ENCODE measurements at regions not wholly inside any gene's neighbourhood (a gene's known extent, or its start where the extent isn't known, plus 50 kb on each side); places are given as distances from the start of the nearest gene placed in this dataset.

DNA sequence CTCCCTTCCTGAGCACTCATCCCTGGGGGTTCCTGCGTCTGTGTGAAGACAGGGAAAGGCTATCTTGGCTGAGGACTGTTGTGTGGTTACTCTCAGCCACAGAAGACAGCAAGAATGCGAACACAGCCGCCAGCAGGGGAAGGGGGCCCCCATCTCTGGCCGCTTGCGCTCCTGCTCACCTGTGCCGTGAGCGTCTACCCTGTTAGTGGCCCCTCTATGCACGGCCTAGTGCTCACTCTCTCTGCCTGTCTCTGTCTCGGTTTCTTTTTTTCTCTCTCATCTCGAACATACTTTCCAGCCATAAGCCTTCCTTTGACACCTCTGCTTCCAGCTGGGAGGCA lies 206.7 kb upstream of the APCDD1 start:
- TF ChIP-seq, protein P1, sequence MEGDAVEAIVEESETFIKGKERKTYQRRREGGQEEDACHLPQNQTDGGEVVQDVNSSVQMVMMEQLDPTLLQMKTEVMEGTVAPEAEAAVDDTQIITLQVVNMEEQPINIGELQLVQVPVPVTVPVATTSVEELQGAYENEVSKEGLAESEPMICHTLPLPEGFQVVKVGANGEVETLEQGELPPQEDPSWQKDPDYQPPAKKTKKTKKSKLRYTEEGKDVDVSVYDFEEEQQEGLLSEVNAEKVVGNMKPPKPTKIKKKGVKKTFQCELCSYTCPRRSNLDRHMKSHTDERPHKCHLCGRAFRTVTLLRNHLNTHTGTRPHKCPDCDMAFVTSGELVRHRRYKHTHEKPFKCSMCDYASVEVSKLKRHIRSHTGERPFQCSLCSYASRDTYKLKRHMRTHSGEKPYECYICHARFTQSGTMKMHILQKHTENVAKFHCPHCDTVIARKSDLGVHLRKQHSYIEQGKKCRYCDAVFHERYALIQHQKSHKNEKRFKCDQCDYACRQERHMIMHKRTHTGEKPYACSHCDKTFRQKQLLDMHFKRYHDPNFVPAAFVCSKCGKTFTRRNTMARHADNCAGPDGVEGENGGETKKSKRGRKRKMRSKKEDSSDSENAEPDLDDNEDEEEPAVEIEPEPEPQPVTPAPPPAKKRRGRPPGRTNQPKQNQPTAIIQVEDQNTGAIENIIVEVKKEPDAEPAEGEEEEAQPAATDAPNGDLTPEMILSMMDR (IDR thresholded peaks at IDR 0.05; ENCODE audit: low read depth, low read length, poor library complexity, severe bottlenecking): no peak
- TF ChIP-seq EZH2phosphoT487 (IDR thresholded peaks at IDR 0.05; ENCODE audit: borderline replicate concordance, low read length): no peak
